Fibroblast of the conjunctiva (primary cell): ENCODE measurements at regions not wholly inside any gene's neighbourhood (a gene's known extent, or its start where the extent isn't known, plus 50 kb on each side); places are given as distances from the start of the nearest gene placed in this dataset.
A peak's percentile ranks its signal among the peaks of the same experiment; 100 is the strongest.

Source experiments
- DNase-seq: peaks from one replicate; pipeline ENCODE4 v3.0.0-alpha.2; 2010; ENCODE audit warnings: low read depth

- no peak for DNase-seq
Measured at GRCh38 chr7:86972072-86972471, 87.4 kb downstream of the ELAPOR2 start.

DNA sequence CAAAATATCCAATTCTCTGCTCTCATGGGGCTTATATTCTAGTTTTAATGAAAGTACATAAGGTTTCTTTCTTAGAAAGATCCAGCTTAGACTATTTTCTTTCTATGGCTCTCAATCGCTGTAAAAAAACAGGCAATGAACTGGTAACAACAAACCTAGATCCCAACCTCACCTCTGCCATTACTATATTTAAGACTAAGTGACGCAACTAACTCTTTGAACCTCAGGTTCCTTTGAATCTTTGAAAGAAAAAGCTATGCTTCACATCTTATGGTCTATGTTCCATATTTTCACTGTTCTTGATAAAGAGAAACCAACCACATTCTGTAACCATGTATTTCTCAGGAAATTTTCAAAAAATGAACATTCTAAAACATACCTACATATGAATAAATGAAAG, 88.5 kb downstream of the ELAPOR2 start:
- DNase-seq: no peak

DNA sequence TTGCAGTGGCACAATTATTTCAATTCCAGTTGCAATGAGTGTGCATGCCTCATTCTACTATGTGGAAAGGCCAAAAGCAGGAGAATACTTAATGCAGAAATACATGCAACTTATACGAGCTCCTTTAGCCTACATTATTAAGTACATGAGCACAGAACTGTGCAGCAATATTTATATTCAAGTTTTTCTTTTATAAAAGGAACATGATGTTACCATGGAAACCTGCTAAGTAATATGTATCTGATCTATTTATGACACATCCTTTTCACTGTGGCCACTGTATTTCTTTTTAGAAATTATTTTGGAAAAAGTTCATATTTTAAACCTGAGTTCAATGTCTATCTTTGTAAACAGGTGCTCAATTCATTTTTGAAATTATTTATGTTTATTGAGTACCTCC, 88.9 kb downstream of the ELAPOR2 start:
- DNase-seq: no peak

DNA sequence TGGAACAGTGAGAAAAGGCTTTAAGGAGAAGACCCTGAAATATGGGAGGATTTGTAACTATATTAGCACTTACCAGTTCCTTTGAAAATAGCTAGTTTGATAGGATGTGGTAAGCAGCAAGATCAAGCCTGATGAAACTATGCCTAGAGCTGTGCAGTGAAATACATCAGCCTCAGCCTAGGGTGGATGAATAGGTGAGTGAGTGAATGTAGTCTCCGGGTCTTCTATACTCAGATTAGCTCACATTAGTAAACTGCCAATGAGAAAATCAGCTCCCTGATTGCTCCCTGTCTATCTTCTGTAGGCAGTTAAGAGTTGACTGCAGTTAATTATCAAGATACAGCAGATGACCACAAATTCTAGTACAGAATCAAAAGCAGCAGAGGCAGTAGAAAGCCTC, 89.6 kb downstream of the ELAPOR2 start:
- no peak for DNase-seq

- DNase-seq: no peak
Measured at GRCh38 chr7:86968618-86969017, 90.8 kb downstream of the ELAPOR2 start.

DNA sequence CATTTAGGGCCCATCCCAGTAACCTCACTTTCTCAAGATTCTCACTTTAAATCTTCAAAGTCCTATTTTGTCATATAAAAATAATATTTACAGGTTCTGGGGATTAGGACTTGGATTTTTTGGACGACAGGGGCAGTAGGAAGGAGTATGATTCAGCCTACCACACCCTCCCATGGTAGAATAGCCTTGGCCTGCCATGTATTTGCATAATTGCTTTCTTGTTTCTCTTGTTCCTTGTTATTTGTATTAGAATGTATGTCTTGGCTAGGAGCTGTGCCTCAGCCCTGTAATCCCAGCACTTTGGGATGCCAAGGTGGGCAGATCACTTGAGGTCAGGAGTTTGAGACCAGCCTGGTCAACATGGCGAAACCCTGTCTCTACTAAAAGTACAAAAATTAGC, 92.5 kb downstream of the ELAPOR2 start:
- no peak for DNase-seq

DNA sequence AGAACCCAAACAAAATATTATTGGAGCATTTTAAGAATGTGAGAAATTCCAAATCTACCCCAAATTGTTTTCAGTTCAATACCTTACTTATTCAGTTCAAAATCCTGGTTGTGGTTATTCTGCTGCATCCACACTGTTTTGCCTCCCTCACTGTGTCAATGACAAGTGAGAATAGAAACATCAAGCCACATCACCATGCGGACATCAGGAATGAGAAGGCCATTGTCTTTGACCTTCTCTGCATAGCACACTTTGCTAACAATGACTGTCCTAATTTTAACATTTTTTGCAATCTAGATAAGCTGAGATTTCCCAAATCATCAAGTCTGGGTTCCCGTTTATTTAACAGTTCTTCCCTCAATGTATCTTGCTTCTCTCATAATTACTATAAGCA, 93.7 kb downstream of the ELAPOR2 start:
- DNase-seq: no peak

DNA sequence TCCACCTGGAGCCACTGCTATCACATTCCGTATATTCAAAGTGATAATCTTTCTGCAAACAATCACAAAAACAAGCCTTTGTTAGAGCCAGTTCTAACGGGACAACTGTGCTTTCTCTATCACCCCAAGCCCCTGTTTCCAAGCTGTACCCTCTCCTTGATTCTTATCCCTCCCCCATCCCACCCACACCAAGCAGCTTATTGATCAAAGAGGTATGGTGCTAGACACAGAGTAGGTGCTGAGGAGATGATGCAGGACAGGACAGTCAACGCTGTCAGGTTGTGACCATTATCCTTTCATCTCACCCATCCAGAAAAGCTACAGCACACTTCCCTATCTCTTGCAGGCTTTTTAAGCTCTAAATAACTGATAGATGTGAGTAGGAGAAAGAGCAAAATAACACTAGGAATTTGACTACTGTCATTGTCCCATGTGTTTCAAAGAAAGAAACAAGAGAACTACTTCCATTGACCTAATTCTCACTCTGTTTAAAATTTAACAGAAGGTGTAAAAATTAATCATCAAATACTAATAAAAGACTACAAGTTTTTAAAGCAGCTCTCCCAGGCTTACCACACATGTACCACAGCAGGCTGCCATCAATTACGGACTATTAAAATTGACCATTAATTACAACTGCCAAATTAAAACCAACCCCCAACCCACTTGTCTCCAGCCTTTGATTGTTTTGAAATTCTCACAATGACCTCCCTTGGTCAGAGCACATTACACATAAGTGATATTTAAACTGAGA, 94.3 kb downstream of the ELAPOR2 start:
- DNase-seq: no peak

DNA sequence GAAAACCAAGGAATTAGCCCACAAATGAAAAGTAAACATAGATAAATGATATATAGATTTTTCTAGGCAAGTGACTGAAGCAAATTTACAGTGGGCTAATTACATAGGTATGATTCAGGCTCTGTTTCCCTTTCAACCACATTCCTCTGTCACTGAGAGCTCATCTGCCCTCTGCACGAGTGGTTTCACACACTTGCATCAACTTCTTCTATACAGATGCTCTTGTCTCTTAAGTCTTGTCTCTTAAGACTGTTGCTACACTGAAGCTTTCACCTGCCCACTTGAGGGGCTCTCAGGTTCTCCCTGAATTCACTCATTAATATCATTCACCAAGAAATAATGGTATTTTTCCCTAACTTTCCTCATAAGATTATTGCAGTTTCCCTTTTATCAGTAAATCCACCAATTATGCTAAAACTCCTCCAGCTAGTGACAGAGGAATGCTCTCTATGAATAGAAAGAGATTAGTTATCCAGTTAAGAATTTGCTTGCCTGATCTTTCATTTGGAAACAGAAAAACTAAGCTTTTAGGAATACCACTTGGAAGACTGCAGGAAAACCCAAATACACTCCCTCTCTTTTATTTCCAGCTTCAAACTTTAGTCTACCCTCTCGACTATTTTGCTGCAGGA, 95.7 kb downstream of the ELAPOR2 start:
- peak; percentile 6 for DNase-seq

DNA sequence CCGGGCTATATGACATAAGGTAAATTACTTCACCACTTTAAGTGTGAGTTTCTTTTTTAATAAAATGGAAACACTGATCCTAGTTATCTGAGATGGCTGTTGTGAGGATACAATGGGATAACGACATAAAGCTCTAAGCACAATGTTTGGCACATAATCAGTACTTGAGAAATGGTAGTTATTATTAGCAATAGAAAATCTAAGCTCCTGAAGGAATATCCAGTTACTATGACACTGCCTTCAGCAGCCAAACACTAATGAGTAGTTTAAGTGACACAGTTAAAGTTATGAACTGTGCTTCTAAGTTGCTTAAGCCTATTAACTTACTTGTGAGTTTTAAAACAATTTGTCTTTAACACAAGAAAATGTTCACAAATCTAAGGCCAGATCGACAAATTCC, 96.8 kb downstream of the ELAPOR2 start:
- no peak for DNase-seq

DNA sequence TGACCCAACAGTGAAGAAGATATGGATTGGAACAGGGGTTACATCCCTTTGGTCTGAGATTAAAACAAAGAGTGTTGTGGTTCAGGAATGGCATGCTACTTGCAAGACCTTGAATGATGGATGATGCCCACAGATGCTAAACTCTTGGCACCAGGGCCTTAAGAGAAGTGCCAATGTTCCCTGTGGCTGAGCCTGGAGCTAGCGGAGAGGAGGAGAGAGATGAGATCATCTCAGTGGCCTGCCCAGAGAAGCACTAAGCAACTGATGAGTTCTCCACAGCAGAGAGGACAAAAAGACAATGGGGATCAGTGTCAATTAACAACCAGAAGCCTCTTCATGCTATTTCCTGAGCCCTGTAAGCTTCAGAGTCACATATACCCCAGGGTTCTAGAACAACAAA, 97.8 kb downstream of the ELAPOR2 start:
- DNase-seq: no peak

DNA sequence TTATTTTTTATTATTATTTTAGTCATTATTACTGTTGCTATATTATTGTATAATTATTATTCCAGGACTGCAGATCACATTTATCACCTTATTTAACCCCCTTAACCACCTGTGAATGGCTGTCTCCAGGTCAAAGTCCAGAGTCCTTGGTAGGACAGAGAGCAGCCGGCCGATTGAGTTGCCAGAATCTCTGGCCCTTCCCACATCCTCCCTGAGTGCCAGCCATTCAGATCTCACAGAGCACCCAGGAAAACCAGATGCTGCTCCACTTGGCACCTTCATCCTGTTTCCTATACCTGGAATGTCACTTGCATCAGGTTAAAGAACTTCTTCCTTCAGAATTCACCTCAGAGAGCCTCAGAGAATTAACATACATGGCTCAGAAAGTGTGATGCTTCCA, 101.1 kb downstream of the ELAPOR2 start:
- no peak for DNase-seq

DNA sequence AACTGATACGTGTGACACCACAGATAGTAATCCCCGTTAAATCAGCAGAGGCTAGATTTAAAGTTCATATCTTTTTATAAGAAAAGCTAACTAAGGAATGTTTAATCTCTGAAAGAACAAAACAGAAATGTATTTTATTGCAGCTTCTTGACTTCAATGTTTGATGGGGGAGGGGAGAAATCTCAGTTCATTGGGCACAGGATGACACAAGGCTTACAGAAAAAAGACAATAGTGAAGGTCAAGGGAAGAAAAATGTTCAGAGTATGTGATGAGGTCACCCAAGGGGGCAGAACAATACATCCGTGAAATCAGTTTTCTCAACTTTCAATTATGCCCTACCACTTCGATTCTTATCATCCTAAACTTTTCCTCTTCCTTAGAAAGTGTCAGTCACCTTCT, 102.9 kb downstream of the ELAPOR2 start:
- no peak for DNase-seq

DNA sequence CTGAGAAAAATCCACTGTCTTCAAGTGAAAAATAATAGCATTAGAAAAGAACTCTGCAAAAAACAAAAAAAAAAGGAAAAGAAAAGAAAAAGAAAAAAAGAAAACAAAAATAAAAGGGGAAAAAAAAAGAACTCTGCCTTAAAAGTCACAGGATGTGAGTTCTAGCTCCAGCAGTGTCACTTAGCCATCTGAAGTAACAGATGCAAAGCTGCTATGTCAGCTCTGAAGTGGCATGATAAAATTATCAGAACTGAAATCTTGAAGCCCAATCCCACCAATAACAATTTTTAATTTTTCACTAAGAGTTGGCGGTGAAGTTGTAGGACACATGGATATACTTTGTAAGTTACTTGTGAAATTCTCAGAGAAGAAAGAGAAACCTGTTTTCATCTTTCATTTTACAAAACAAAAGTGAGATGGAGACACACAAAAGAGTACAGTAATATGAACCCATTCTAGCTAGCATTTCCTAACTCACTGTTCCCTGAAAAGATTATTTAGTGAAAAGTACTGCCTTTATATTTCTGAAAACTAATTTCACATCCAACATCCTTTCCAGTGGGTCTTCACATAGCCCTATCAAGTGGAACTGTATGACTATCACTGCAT, 103.5 kb downstream of the ELAPOR2 start:
- no peak for DNase-seq

- no peak for DNase-seq
Measured at GRCh38 chr7:86954971-86955370, 104.5 kb downstream of the ELAPOR2 start.

- DNase-seq: no peak
Measured at GRCh38 chr7:86953653-86954336, 105.7 kb downstream of the ELAPOR2 start.

GRCh38 chr7:86953219-86953618, 106.2 kb downstream of the ELAPOR2 start:
- DNase-seq: no peak

GRCh38 chr7:86951895-86952294, 107.6 kb downstream of the ELAPOR2 start:
- no peak for DNase-seq

DNA sequence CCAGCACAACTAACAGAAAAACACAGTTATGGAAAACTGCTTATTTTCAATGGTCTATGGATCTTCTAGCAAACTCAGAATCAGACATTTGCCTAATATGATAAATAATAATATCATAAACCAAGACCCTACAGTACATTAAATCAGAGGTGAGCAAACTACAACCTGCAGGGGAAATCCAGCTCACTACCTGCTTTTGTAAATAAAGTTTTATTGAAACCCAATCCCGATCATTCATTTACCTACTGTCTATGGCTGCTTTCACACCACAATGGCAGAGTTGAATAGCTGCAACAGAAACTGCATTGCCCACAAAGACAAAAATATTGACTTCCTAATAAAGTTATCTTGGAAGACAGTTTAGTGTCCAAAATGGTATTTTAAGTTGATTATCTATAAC, 108.5 kb downstream of the ELAPOR2 start:
- no peak for DNase-seq

GRCh38 chr7:86950360-86950759, 109.1 kb downstream of the ELAPOR2 start:
- no peak for DNase-seq

GRCh38 chr7:86949779-86950260, 109.6 kb downstream of the ELAPOR2 start:
- DNase-seq: no peak

DNA sequence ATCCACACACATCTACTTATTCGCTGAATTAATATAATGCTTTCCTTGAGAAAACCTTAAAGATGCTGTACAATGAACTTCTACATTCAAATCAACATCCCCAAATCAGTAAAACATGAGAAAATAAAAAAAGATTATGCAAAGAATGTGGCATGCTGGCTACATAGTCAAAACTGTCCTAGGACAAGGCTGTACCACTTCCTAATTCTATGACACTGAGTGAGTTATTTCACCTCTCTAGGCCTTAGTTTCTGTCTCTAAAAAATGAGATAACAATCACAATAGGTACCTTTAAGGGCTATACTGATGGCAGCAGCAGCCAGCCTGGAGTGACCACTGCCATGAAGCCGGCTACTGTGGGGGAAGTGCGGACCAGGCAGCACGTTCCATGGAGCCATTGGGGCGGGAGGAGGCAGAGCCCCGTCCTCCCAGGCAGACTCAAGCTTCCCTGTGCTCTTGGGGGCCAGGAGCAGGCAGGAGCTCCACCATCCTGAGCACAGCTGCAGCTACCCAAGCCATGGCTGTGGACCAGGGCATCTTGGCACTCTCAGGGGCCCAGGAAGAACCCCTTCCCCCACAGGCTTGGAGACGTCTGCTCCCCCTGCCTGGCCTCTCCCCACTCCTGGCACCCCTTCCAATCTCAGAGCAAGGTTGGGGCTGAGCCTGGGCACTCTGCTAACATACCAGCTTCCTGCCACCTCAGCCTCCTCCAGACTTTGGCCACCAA, 110.2 kb downstream of the ELAPOR2 start:
- no peak for DNase-seq
